ENCODE measurements at regions not wholly inside any gene's neighbourhood (a gene's known extent, or its start where the extent isn't known, plus 50 kb on each side); places are given as distances from the start of the nearest gene placed in this dataset.

- H3K9me3 Mint-ChIP-seq = peaks cover 8% of the 10 kb centered on the region
- TF ChIP-seq CTCF (IDR thresholded peaks at IDR 0.05) = no peak
- DNase-seq = no peak
- no peaks in the 10 kb centered on the region for H3K27me3 Mint-ChIP-seq (ENCODE audit: low read depth, poor library complexity)
- H3K27ac Mint-ChIP-seq = no peak overlapping the region
- H3K4me1 Mint-ChIP-seq = no peaks in the 10 kb centered on the region
- no peaks in the 10 kb centered on the region for H3K36me3 Mint-ChIP-seq (ENCODE audit: low read depth)
- H3K4me3 Mint-ChIP-seq = no peak overlapping the region
Measured at GRCh38 chr13:64471916-64472315, 2758.2 kb downstream of the PCDH9 start.

GRCh38 chr13:64470751-64471150 lies 2759.4 kb downstream of the PCDH9 start:
- Mint-ChIP-seq H3K4me3 (no peak overlapping the region), H3K9me3 (peaks cover 3% of the 10 kb centered on the region), H3K27me3 (ENCODE audit: low read depth, poor library complexity) (no peaks in the 10 kb centered on the region), H3K36me3 (ENCODE audit: low read depth) (no peaks in the 10 kb centered on the region), H3K4me1 (no peaks in the 10 kb centered on the region), H3K27ac (no peak overlapping the region)
- TF ChIP-seq CTCF (IDR thresholded peaks at IDR 0.05) = no peak
- no peak for DNase-seq

- no peak for DNase-seq
- no peak for TF ChIP-seq CTCF (IDR thresholded peaks at IDR 0.05)
- no peak overlapping the region for H3K4me3 Mint-ChIP-seq
- no peaks in the 10 kb centered on the region for H3K4me1 Mint-ChIP-seq
- H3K27ac Mint-ChIP-seq = no peak overlapping the region
- no peaks in the 10 kb centered on the region for H3K36me3 Mint-ChIP-seq (ENCODE audit: low read depth)
- H3K9me3 Mint-ChIP-seq = no peaks in the 10 kb centered on the region
- peaks cover 2% of the 10 kb centered on the region for H3K27me3 Mint-ChIP-seq (ENCODE audit: low read depth, poor library complexity)
Measured at GRCh38 chr13:64459778-64460177, 2770.4 kb downstream of the PCDH9 start.

- Mint-ChIP-seq H3K27ac (no peak overlapping the region), H3K4me3 (no peak overlapping the region), H3K36me3 (ENCODE audit: low read depth) (no peaks in the 10 kb centered on the region), H3K9me3 (no peaks in the 10 kb centered on the region), H3K4me1 (no peaks in the 10 kb centered on the region), H3K27me3 (ENCODE audit: low read depth, poor library complexity) (peaks cover 3% of the 10 kb centered on the region)
- no peak for DNase-seq
- TF ChIP-seq CTCF (IDR thresholded peaks at IDR 0.05) = no peak
Measured at GRCh38 chr13:64457976-64458375, 2772.2 kb downstream of the PCDH9 start.

- Mint-ChIP-seq H3K36me3 (ENCODE audit: low read depth) (no peaks in the 10 kb centered on the region), H3K4me3 (no peak overlapping the region), H3K27me3 (ENCODE audit: low read depth, poor library complexity) (peaks cover 3% of the 10 kb centered on the region), H3K4me1 (no peaks in the 10 kb centered on the region), H3K9me3 (no peaks in the 10 kb centered on the region), H3K27ac (no peak overlapping the region)
- DNase-seq = no peak
- TF ChIP-seq CTCF (IDR thresholded peaks at IDR 0.05) = no peak
Measured at GRCh38 chr13:64455124-64455523, 2775.0 kb downstream of the PCDH9 start.

- TF ChIP-seq CTCF (IDR thresholded peaks at IDR 0.05) = no peak
- no peak for DNase-seq
- Mint-ChIP-seq H3K9me3 (no peaks in the 10 kb centered on the region), H3K4me1 (no peaks in the 10 kb centered on the region), H3K27me3 (ENCODE audit: low read depth, poor library complexity) (peaks cover 3% of the 10 kb centered on the region), H3K4me3 (no peak overlapping the region), H3K36me3 (ENCODE audit: low read depth) (no peaks in the 10 kb centered on the region), H3K27ac (no peak overlapping the region)
Measured at GRCh38 chr13:64453831-64454230, 2776.3 kb downstream of the PCDH9 start.
